ENCODE measurements at regions not wholly inside any gene's neighbourhood (a gene's known extent, or its start where the extent isn't known, plus 50 kb on each side); places are given as distances from the start of the nearest gene placed in this dataset.
"Not testable (repeated sequence)": the region's sequence is repeated elsewhere in the genome, so short reads cannot be mapped to it uniquely, and the experiment has no call there.

DNA sequence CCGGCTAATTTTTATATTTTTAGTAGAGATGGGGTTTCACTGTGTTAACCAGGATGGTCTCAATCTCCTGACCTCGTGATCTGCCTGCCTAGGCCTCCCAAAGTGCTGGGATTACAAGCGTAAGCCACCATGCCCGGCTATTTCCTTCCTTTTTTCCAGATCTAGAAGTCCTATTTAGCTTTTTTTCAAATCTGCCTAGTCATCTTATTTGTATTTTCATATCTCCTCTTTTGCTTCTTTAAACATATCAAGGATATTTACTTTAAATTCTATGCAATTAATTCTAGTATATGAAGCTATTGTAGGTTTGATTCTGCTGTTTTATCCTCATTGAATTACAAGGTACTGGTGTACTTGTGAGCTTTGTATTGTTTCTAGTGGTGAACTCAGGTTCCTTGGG lies 119.1 kb downstream of the MACIR start:
- H2BK120ac ChIP-seq (ENCODE audit: low read depth, low read length); H4K91ac ChIP-seq (ENCODE audit: low read length); H3K14ac ChIP-seq (ENCODE audit: low read length in 2 of 2); H3K36me3 ChIP-seq (ENCODE audit: control insufficient read depth in 1 of 2, insufficient read depth in 2 of 2, low read depth in 1 of 2, low read length in 2 of 2); H2AK5ac ChIP-seq (ENCODE audit: low read length, severe bottlenecking); H3K9me3 ChIP-seq (ENCODE audit: control insufficient read depth, low read length); H3K4ac ChIP-seq (ENCODE audit: low read depth in 1 of 2, low read length in 2 of 2); H3K27ac ChIP-seq (ENCODE audit: low read length, poor library complexity, severe bottlenecking); H3K23ac ChIP-seq (ENCODE audit: low read length in 2 of 2); H3K9ac ChIP-seq (ENCODE audit: low read length); H3K27me3 ChIP-seq (ENCODE audit: control insufficient read depth in 1 of 2, insufficient read depth in 1 of 2, low read length in 2 of 2); DNase-seq; H3K79me1 ChIP-seq (replicated peaks; ENCODE audit: low read length, poor library complexity, severe bottlenecking); H3K4me2 ChIP-seq (ENCODE audit: low read length, poor library complexity, severe bottlenecking); H2AFZ ChIP-seq (ENCODE audit: low read depth, low read length); H3K18ac ChIP-seq (ENCODE audit: low read depth in 1 of 2, low read length in 2 of 2); H3K4me3 ChIP-seq (ENCODE audit: insufficient read depth in 1 of 2, low read depth in 1 of 2, low read length in 2 of 2); H2BK12ac ChIP-seq (ENCODE audit: low read length in 2 of 2); H2BK15ac ChIP-seq (ENCODE audit: low read depth, poor library complexity, severe bottlenecking); H2BK5ac ChIP-seq (ENCODE audit: low read depth, low read length, poor library complexity, severe bottlenecking); H4K8ac ChIP-seq (ENCODE audit: low read length); H3K4me1 ChIP-seq (ENCODE audit: control insufficient read depth, insufficient read depth, low read depth, low read length): not testable (repeated sequence)
- WGBS, result 94% methylated on average over 3 of the region's 4 CpGs

DNA sequence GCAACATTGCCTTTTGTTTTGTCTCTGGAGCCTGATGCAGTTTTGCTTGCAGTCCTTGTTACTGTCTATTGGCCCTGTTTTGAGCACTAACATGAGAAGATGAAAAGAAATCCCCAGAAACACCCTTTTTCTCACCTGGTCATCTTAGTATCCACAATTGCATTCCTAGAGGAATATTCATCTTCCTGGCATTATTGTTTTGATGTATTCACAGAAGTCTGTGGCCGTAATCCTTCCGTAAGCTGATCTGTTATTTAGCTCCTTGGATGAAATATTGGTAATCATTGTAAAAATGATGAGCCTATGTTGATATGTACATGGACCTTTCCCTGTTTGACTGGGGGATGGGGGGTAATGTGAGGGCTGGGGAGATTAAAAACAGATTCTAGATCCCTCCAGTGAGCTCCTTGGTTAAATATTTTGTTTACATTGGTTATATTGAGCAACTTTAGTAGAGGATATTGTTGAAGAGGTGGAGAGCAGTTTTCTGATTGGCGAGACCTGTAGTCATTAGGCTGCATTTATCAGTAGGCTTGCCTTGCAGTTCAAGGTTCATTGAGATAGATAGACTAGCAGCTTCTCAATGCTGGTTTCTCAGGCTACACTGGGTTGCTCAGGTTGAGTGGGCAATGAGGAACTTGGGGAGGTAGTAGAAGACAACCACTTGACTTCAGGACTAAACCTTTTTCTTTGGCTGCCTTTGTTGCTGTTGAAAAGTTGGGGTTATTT lies 117.5 kb downstream of the MACIR start:
- Histone ChIP-seq H3K36me3 (ENCODE audit: control insufficient read depth in 1 of 2, insufficient read depth in 2 of 2, low read depth in 1 of 2, low read length in 2 of 2) (no peaks in the 10 kb centered on the region), H3K79me1 (replicated peaks; ENCODE audit: low read length, poor library complexity, severe bottlenecking) (no peaks in the 10 kb centered on the region), H3K4me1 (ENCODE audit: control insufficient read depth, insufficient read depth, low read depth, low read length) (peaks cover 2% of the 10 kb centered on the region), H3K27me3 (ENCODE audit: control insufficient read depth in 1 of 2, insufficient read depth in 1 of 2, low read length in 2 of 2) (peaks cover 4 to 5% of the 10 kb centered on the region in 2 experiments), H2AFZ (ENCODE audit: low read depth, low read length) (peak overlapping the region; percentile 15), H3K14ac (ENCODE audit: low read length in 2 of 2) (no peak overlapping the region), H4K91ac (ENCODE audit: low read length) (no peak overlapping the region), H3K9ac (ENCODE audit: low read length) (no peak overlapping the region), H3K4me3 (ENCODE audit: insufficient read depth in 1 of 2, low read depth in 1 of 2, low read length in 2 of 2) (no peak overlapping the region), H2AK5ac (ENCODE audit: low read length, severe bottlenecking) (no peak overlapping the region), H3K23ac (ENCODE audit: low read length in 2 of 2) (no peak overlapping the region), H2BK15ac (ENCODE audit: low read depth, poor library complexity, severe bottlenecking) (no peak overlapping the region), H2BK120ac (ENCODE audit: low read depth, low read length) (no peak overlapping the region), H3K9me3 (ENCODE audit: control insufficient read depth, low read length) (no peaks in the 10 kb centered on the region), H2BK12ac (ENCODE audit: low read length in 2 of 2) (peak overlapping the region in 1 of 2 experiments; percentile 42), H3K18ac (ENCODE audit: low read depth in 1 of 2, low read length in 2 of 2) (peak overlapping the region; percentile 20 to 56), H2BK5ac (ENCODE audit: low read depth, low read length, poor library complexity, severe bottlenecking) (no peak overlapping the region), H3K4me2 (ENCODE audit: low read length, poor library complexity, severe bottlenecking) (no peak overlapping the region), H3K4ac (ENCODE audit: low read depth in 1 of 2, low read length in 2 of 2) (no peak overlapping the region), H4K8ac (ENCODE audit: low read length) (no peak overlapping the region), H3K27ac (ENCODE audit: low read length, poor library complexity, severe bottlenecking) (no peak overlapping the region)
- no peak for DNase-seq
- 96% methylated on average over 3 of the region's 3 CpGs for WGBS

DNA sequence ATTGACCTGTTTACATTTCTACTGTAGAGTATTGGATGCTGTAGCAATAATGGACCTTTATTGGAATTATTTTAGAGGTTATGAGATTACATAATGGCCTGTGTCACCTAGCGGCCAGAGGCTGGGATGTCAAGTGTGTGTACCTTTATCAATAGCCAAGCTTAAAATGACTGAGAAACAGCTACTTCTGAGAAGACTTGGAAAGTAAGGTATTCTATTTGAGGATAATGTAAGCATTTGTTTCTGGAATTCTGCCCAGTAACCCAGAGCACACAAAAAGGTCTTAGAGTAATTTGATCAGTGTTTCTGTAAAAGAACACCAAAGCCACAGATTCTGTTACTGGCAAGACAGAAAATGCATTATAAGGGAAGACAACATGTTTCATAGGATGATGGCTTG lies 116.8 kb downstream of the MACIR start:
- Histone ChIP-seq H3K14ac (ENCODE audit: low read length in 2 of 2) (no peak overlapping the region), H2BK120ac (ENCODE audit: low read depth, low read length) (no peak overlapping the region)

DNA sequence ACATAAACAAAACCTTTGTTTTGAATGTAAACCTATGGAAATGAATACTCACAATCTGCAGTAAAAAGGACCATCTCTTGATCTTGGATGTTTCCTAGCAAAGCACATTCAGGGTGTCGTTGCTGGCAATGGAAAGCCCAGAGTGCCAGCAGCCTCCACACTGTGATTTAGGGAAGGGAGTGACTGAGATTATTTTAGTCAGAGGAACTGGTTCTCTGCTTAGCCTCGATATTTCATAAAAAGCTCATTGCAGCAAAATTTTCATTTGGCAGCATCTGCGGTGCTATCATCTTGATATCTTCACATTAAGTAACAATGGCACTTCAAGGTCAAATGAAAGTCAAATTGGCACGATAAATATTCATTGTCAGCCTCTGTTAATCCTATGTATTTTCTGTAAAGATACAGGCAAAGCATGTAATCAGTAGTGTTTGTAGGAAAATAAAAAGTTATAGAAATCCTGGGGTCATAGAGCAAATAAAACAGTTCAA lies 116.0 kb downstream of the MACIR start:
- Histone ChIP-seq H3K23ac (ENCODE audit: low read length in 2 of 2) (no peak overlapping the region), H3K4ac (ENCODE audit: low read depth in 1 of 2, low read length in 2 of 2) (no peak overlapping the region), H2AFZ (ENCODE audit: low read depth, low read length) (no peak overlapping the region), H3K4me3 (ENCODE audit: insufficient read depth in 1 of 2, low read depth in 1 of 2, low read length in 2 of 2) (no peak overlapping the region), H3K79me1 (replicated peaks; ENCODE audit: low read length, poor library complexity, severe bottlenecking) (no peaks in the 10 kb centered on the region), H3K9ac (ENCODE audit: low read length) (no peak overlapping the region), H2BK15ac (ENCODE audit: low read depth, poor library complexity, severe bottlenecking) (no peak overlapping the region), H2BK12ac (ENCODE audit: low read length in 2 of 2) (no peak overlapping the region), H3K4me1 (ENCODE audit: control insufficient read depth, insufficient read depth, low read depth, low read length) (peaks cover 2% of the 10 kb centered on the region), H3K4me2 (ENCODE audit: low read length, poor library complexity, severe bottlenecking) (no peak overlapping the region), H3K36me3 (ENCODE audit: control insufficient read depth in 1 of 2, insufficient read depth in 2 of 2, low read depth in 1 of 2, low read length in 2 of 2) (no peaks in the 10 kb centered on the region), H2BK5ac (ENCODE audit: low read depth, low read length, poor library complexity, severe bottlenecking) (no peak overlapping the region), H4K8ac (ENCODE audit: low read length) (no peak overlapping the region), H3K18ac (ENCODE audit: low read depth in 1 of 2, low read length in 2 of 2) (no peak overlapping the region), H3K9me3 (ENCODE audit: control insufficient read depth, low read length) (no peaks in the 10 kb centered on the region), H3K27me3 (ENCODE audit: control insufficient read depth in 1 of 2, insufficient read depth in 1 of 2, low read length in 2 of 2) (peaks cover 4 to 5% of the 10 kb centered on the region in 2 experiments), H2BK120ac (ENCODE audit: low read depth, low read length) (no peak overlapping the region), H4K91ac (ENCODE audit: low read length) (no peak overlapping the region), H3K27ac (ENCODE audit: low read length, poor library complexity, severe bottlenecking) (no peak overlapping the region), H2AK5ac (ENCODE audit: low read length, severe bottlenecking) (no peak overlapping the region), H3K14ac (ENCODE audit: low read length in 2 of 2) (no peak overlapping the region)
- WGBS, result 78% methylated on average over 2 of the region's 4 CpGs
- no peak for DNase-seq

More for the DNA sequence above, 116.8 kb downstream of the MACIR start:
- Histone ChIP-seq H4K91ac (ENCODE audit: low read length) (no peak overlapping the region), H3K4me2 (ENCODE audit: low read length, poor library complexity, severe bottlenecking) (no peak overlapping the region), H2AK5ac (ENCODE audit: low read length, severe bottlenecking) (no peak overlapping the region), H3K27ac (ENCODE audit: low read length, poor library complexity, severe bottlenecking) (no peak overlapping the region), H2BK12ac (ENCODE audit: low read length in 2 of 2) (peak overlapping the region in 1 of 2 experiments; percentile 42), H3K4me3 (ENCODE audit: insufficient read depth in 1 of 2, low read depth in 1 of 2, low read length in 2 of 2) (no peak overlapping the region), H3K36me3 (ENCODE audit: control insufficient read depth in 1 of 2, insufficient read depth in 2 of 2, low read depth in 1 of 2, low read length in 2 of 2) (no peaks in the 10 kb centered on the region), H2AFZ (ENCODE audit: low read depth, low read length) (peak overlapping the region; percentile 15), H3K23ac (ENCODE audit: low read length in 2 of 2) (no peak overlapping the region), H3K4ac (ENCODE audit: low read depth in 1 of 2, low read length in 2 of 2) (no peak overlapping the region), H3K27me3 (ENCODE audit: control insufficient read depth in 1 of 2, insufficient read depth in 1 of 2, low read length in 2 of 2) (peaks cover 4 to 5% of the 10 kb centered on the region in 2 experiments), H3K4me1 (ENCODE audit: control insufficient read depth, insufficient read depth, low read depth, low read length) (peaks cover 2% of the 10 kb centered on the region), H3K9me3 (ENCODE audit: control insufficient read depth, low read length) (no peaks in the 10 kb centered on the region), H2BK15ac (ENCODE audit: low read depth, poor library complexity, severe bottlenecking) (no peak overlapping the region), H4K8ac (ENCODE audit: low read length) (no peak overlapping the region), H3K9ac (ENCODE audit: low read length) (no peak overlapping the region), H2BK5ac (ENCODE audit: low read depth, low read length, poor library complexity, severe bottlenecking) (no peak overlapping the region), H3K18ac (ENCODE audit: low read depth in 1 of 2, low read length in 2 of 2) (no peak overlapping the region), H3K79me1 (replicated peaks; ENCODE audit: low read length, poor library complexity, severe bottlenecking) (no peaks in the 10 kb centered on the region)
- DNase-seq, result peak; percentile 60
- WGBS, result 73% methylated on average over 1 of the region's 1 CpG
